ENCODE measurements at regions not wholly inside any gene's neighbourhood (a gene's known extent, or its start where the extent isn't known, plus 50 kb on each side); places are given as distances from the start of the nearest gene placed in this dataset.
A peak's percentile ranks its signal among the peaks of the same experiment; 100 is the strongest.

- no peak for DNase-seq
- 21 to 27% methylated on average over 3 of the region's 3 CpGs for WGBS, 2 experiments (ENCODE audit: low coverage in 1 of 2, low lambda C conversion rate in 2 of 2, missing lambda C conversion rate in 2 of 2)
- in situ Hi-C loops (cut with MboI) = no loop called here
These were observed 180.8 kb upstream of the CCDC179 start for GRCh38 chr11:23041001-23041503.

GRCh38 chr11:23058656-23059055 is 198.4 kb upstream of the CCDC179 start:
- Histone ChIP-seq H3K9me3 (ENCODE audit: low read depth) (no peaks in the 10 kb centered on the region), H3K9me2 (ENCODE audit: insufficient read depth) (no peaks in the 10 kb centered on the region)

More at GRCh38 chr11:23041001-23041503, 180.8 kb upstream of the CCDC179 start:
- no peak overlapping the region for H3K27ac ChIP-seq
- no peak overlapping the region for H3K4me3 ChIP-seq
- TF ChIP-seq EZH2 (IDR thresholded peaks at IDR 0.05; ENCODE audit: insufficient read depth, poor library complexity, severe bottlenecking) = no peak
- TF ChIP-seq EZH2phosphoT487 (IDR thresholded peaks at IDR 0.05; ENCODE audit: insufficient read depth, low read depth) = no peak
- no peaks in the 10 kb centered on the region for H3K79me2 ChIP-seq (ENCODE audit: insufficient read depth)
- H3K4me2 ChIP-seq (ENCODE audit: unreplicated experiment) = no peak overlapping the region
- H3K27me3 ChIP-seq (replicated peaks; ENCODE audit: insufficient read depth) = no peaks in the 10 kb centered on the region
- H3K9ac ChIP-seq = no peak overlapping the region
- H3K36me3 ChIP-seq (ENCODE audit: low read depth) = no peaks in the 10 kb centered on the region
- H3K9me3 ChIP-seq (ENCODE audit: low read depth) = no peaks in the 10 kb centered on the region
- H3K9me2 ChIP-seq (ENCODE audit: insufficient read depth) = no peaks in the 10 kb centered on the region
- no peak overlapping the region for H2AFZ ChIP-seq
- no peaks in the 10 kb centered on the region for H3K4me1 ChIP-seq (ENCODE audit: insufficient read depth)
- H4K20me1 ChIP-seq (ENCODE audit: insufficient read depth) = no peaks in the 10 kb centered on the region
- H3F3A ChIP-seq (ENCODE audit: insufficient read depth) = no peaks in the 10 kb centered on the region

DNA sequence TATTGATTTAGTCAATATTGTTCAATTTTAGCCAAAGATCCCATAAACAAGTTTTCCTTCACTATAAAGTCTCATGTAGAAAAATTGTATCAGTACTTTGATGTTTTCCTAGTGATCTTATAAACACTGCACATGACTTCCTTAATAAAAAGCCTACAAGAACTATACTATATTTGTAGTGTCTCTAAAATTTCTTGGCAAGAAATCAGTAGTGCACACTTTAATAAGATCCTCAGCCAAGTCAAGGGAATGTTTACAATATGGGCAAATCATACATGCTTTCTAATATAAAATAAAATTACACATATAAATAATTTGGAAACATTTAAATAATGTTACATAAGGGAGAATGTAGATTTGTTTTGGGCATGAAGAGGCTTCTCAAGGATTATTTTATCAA is 203.0 kb upstream of the CCDC179 start:
- no peak overlapping the region for H3K27ac ChIP-seq
- H3K4me1 ChIP-seq (ENCODE audit: insufficient read depth) = no peaks in the 10 kb centered on the region
- H3K4me2 ChIP-seq (ENCODE audit: unreplicated experiment) = no peak overlapping the region
- H3K9me3 ChIP-seq (ENCODE audit: low read depth) = no peaks in the 10 kb centered on the region
- H3K9me2 ChIP-seq (ENCODE audit: insufficient read depth) = no peaks in the 10 kb centered on the region
- no peaks in the 10 kb centered on the region for H4K20me1 ChIP-seq (ENCODE audit: insufficient read depth)
- TF ChIP-seq EZH2phosphoT487 (IDR thresholded peaks at IDR 0.05; ENCODE audit: insufficient read depth, low read depth) = no peak
- no peak for TF ChIP-seq EZH2 (IDR thresholded peaks at IDR 0.05; ENCODE audit: insufficient read depth, poor library complexity, severe bottlenecking)
- H3K9ac ChIP-seq = no peak overlapping the region
- no peak overlapping the region for H3K4me3 ChIP-seq
- in situ Hi-C loops (cut with MboI) = no loop called here
- H3K79me2 ChIP-seq (ENCODE audit: insufficient read depth) = no peaks in the 10 kb centered on the region
- no peaks in the 10 kb centered on the region for H3K27me3 ChIP-seq (replicated peaks; ENCODE audit: insufficient read depth)
- no peaks in the 10 kb centered on the region for H3K36me3 ChIP-seq (ENCODE audit: low read depth)
- H2AFZ ChIP-seq = no peak overlapping the region
- no peaks in the 10 kb centered on the region for H3F3A ChIP-seq (ENCODE audit: insufficient read depth)
- DNase-seq = no peak

More at GRCh38 chr11:23058656-23059055, 198.4 kb upstream of the CCDC179 start:
- Histone ChIP-seq H3K9ac (no peak overlapping the region), H3K4me1 (ENCODE audit: insufficient read depth) (no peaks in the 10 kb centered on the region), H3K4me2 (ENCODE audit: unreplicated experiment) (no peak overlapping the region), H4K20me1 (ENCODE audit: insufficient read depth) (no peaks in the 10 kb centered on the region), H3K36me3 (ENCODE audit: low read depth) (no peaks in the 10 kb centered on the region), H3K27me3 (replicated peaks; ENCODE audit: insufficient read depth) (no peaks in the 10 kb centered on the region; the same call in 1 of the 2 replicates), H3K79me2 (ENCODE audit: insufficient read depth) (no peaks in the 10 kb centered on the region), H2AFZ (no peak overlapping the region), H3K4me3 (no peak overlapping the region), H3F3A (ENCODE audit: insufficient read depth) (no peaks in the 10 kb centered on the region), H3K27ac (no peak overlapping the region)
- in situ Hi-C loops (cut with MboI) = no loop called here
- no peak for TF ChIP-seq EZH2 (IDR thresholded peaks at IDR 0.05; ENCODE audit: insufficient read depth, poor library complexity, severe bottlenecking)
- no peak for TF ChIP-seq EZH2phosphoT487 (IDR thresholded peaks at IDR 0.05; ENCODE audit: insufficient read depth, low read depth)
- DNase-seq = no peak

GRCh38 chr11:23078289-23078971 is 218.2 kb upstream of the CCDC179 start:
- Histone ChIP-seq H3K9ac (no peak overlapping the region), H3K27ac (peak overlapping the region; percentile 1; the same call in 1 of the 2 replicates), H3K79me2 (ENCODE audit: insufficient read depth) (no peaks in the 10 kb centered on the region), H3K4me1 (ENCODE audit: insufficient read depth) (peaks cover 18% of the 10 kb centered on the region), H3K4me3 (peak overlapping the region; percentile 10; the same call in 1 of the 2 replicates), H3K9me3 (ENCODE audit: low read depth) (no peaks in the 10 kb centered on the region), H3K9me2 (ENCODE audit: insufficient read depth) (no peaks in the 10 kb centered on the region), H2AFZ (no peak overlapping the region), H3K36me3 (ENCODE audit: low read depth) (no peaks in the 10 kb centered on the region), H3K27me3 (replicated peaks; ENCODE audit: insufficient read depth) (no peaks in the 10 kb centered on the region), H3F3A (ENCODE audit: insufficient read depth) (peaks cover 14% of the 10 kb centered on the region), H3K4me2 (ENCODE audit: unreplicated experiment) (peak overlapping the region; percentile 71), H4K20me1 (ENCODE audit: insufficient read depth) (no peaks in the 10 kb centered on the region)
- TF ChIP-seq EZH2 (IDR thresholded peaks at IDR 0.05; ENCODE audit: insufficient read depth, poor library complexity, severe bottlenecking) (no peak), EZH2phosphoT487 (IDR thresholded peaks at IDR 0.05; ENCODE audit: insufficient read depth, low read depth) (no peak)
- in situ Hi-C loops (cut with MboI) = no loop called here
- DNase-seq = peak; percentile 45
- WGBS, 2 experiments (ENCODE audit: low coverage in 1 of 2, low lambda C conversion rate in 2 of 2, missing lambda C conversion rate in 2 of 2) = 55 to 56% methylated on average over 5 of the region's 5 CpGs

All from GM23248 (cell line).